Transverse colon (tissue), 3 donors: ENCODE measurements at regions not wholly inside any gene's neighbourhood (a gene's known extent, or its start where the extent isn't known, plus 50 kb on each side); places are given as distances from the start of the nearest gene placed in this dataset.

Experiments
- POLR2A ChIP-seq: fragments of 450-650 bp; IDR thresholded peaks from one replicate; pipeline ENCODE4 v1.6.1; 2016; ENCODE audit warnings: antibody characterized with exemption, mild to moderate bottlenecking, moderate library complexity
- POLR2AphosphoS5 ChIP-seq, 3 donors: sonication (generic); formaldehyde crosslinking; IDR thresholded peaks; one replicate each; pipeline ENCODE4 v1.6.1; 2016; ENCODE audit warnings: antibody characterized with exemption in 3 of 3

GRCh38 chr22:47920380-47920959 is 1158.0 kb downstream of the TBC1D22A start:
- no peak for TF ChIP-seq POLR2AphosphoS5 (IDR thresholded peaks at IDR 0.05)
- TF ChIP-seq POLR2A = no peak
